Rectal smooth muscle tissue (tissue), 1 donor: ENCODE measurements at regions not wholly inside any gene's neighbourhood (a gene's known extent, or its start where the extent isn't known, plus 50 kb on each side); places are given as distances from the start of the nearest gene placed in this dataset.

Experiments
- H3K27ac ChIP-seq: one replicate; pipeline ENCODE4 v1.7.0; 2013; ENCODE audit warnings: low read depth, low read length, inconsistent platforms
- H3K27me3 ChIP-seq: one replicate; pipeline ENCODE4 v1.7.0; 2013; ENCODE audit warnings: low read length; ENCODE audit not compliant: control insufficient read depth, insufficient read depth
- H3K36me3 ChIP-seq: one replicate; pipeline ENCODE4 v1.7.0; 2013; ENCODE audit warnings: low read length; ENCODE audit not compliant: control insufficient read depth, insufficient read depth
- H3K4me1 ChIP-seq: one replicate; pipeline ENCODE4 v1.7.0; 2013; ENCODE audit warnings: low read length; ENCODE audit not compliant: control insufficient read depth, insufficient read depth
- H3K4me3 ChIP-seq: one replicate; pipeline ENCODE4 v1.7.0; 2013; ENCODE audit warnings: low read length
- H3K9ac ChIP-seq: one replicate; pipeline ENCODE4 v1.7.0; 2013; ENCODE audit warnings: low read length

DNA sequence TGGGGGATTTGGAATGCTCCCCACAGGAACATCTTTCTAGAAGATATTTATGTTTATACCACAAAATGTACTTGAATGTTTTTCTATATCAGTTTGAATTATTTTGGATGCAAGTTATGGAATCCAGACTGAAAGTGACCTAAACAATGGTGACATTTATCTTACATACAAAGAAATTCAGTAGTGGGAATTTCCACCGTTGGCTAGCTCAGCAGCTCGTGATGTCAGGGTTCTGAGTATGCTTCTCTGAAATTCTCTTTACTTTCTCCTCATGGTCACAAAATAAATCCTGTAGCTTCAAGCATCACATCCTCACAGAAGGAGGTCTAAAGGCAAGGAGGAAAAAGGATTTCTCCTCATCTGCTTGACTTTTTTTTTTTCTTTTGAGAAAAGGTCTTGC lies 105.3 kb downstream of the AKAIN1 start:
- H3K4me1 ChIP-seq: no peaks in the 10 kb centered on the region
- no peak overlapping the region for H3K4me3 ChIP-seq
- H3K27ac ChIP-seq: no peak overlapping the region
- H3K27me3 ChIP-seq: no peaks in the 10 kb centered on the region
- H3K36me3 ChIP-seq: no peaks in the 10 kb centered on the region
- no peak overlapping the region for H3K9ac ChIP-seq

DNA sequence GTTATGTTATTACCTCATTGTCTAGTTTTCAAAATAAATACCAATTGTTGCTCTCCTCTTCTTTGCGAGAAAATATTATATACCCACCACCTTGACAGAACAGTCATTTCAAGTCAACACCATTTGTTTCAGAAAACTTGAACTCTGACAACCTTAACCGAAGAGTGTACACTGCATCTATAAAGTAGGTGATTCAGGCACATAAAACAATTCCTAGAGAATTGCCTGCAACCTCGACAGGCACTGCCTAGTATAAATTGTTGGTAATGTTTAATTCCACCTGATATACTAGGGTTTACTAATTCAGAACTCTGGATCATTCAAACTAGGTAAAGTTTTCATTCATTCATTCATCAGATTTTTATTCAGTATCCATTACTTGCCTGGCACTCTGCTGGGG lies 121.8 kb downstream of the AKAIN1 start:
- H3K27me3 ChIP-seq: no peaks in the 10 kb centered on the region

DNA sequence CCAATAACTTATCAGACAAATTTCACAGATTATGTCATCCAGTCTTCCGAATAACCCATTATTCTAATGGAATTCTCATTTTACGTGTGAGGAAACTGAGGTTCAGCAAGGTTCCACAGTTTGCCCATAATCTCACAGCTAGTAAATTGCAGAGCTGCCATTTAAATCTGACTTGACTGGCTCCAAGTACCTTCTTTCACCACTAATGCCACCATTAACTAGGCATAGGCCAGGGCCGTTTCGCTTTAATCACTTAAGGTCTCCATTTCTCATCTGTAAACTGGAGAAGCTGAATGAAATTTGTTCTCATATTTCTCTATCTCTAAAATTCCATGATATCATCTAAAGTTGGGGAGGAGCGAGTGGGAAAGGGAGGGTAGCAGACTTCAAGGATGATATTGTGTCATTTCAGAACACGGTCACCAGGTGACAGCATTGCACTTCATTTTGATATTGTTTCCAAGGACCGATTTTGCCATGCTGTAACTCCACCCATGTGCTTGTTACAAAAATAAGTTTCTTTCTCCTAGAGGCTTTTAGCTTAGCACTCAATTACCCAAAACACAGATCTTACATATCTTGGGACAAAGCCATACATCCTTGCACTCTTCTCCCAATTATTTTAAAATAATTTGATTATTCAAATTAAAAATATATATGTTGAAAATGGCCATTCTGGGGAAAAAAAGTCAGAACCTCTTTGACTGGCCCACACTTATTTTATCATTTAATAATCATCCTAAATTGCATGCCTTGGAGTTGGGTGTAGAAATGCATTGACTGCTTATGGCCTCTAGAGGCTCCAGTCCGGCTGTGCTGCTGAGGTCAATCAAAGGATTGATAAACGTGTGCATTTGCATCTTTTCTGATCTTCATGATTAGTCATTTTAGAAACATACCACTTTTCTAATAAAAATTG lies 123.8 kb downstream of the AKAIN1 start:
- no peaks in the 10 kb centered on the region for H3K27me3 ChIP-seq
- H3K9ac ChIP-seq: no peak overlapping the region
- H3K27ac ChIP-seq: no peak overlapping the region
- H3K36me3 ChIP-seq: no peaks in the 10 kb centered on the region
- no peaks in the 10 kb centered on the region for H3K4me1 ChIP-seq
- H3K4me3 ChIP-seq: no peak overlapping the region

More for the DNA sequence above, 121.8 kb downstream of the AKAIN1 start:
- Histone ChIP-seq H3K4me3 (no peak overlapping the region), H3K4me1 (no peaks in the 10 kb centered on the region), H3K36me3 (no peaks in the 10 kb centered on the region), H3K27ac (no peak overlapping the region), H3K9ac (no peak overlapping the region)

DNA sequence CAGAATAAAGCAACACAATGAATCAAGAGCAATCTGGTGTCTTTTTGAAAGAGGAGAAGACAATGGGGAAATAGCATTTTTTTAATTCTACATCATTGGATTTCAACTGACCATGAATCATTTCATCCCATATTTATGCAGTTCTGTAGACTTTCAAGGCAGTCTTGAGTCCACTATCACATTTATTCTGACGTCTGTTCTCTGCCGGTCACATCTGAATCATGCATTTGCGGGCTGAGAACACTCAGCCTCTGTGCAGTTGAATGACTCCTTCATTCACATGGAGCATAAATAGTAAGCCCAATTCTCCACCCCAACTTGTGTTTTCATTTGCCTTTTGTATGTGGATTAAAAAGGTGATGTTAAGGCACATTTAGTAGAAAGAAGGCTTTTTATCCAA lies 128.2 kb downstream of the AKAIN1 start:
- H3K36me3 ChIP-seq: no peaks in the 10 kb centered on the region
- H3K27me3 ChIP-seq: no peaks in the 10 kb centered on the region
- H3K27ac ChIP-seq: no peak overlapping the region
- H3K9ac ChIP-seq: no peak overlapping the region
- H3K4me3 ChIP-seq: no peak overlapping the region
- no peaks in the 10 kb centered on the region for H3K4me1 ChIP-seq

DNA sequence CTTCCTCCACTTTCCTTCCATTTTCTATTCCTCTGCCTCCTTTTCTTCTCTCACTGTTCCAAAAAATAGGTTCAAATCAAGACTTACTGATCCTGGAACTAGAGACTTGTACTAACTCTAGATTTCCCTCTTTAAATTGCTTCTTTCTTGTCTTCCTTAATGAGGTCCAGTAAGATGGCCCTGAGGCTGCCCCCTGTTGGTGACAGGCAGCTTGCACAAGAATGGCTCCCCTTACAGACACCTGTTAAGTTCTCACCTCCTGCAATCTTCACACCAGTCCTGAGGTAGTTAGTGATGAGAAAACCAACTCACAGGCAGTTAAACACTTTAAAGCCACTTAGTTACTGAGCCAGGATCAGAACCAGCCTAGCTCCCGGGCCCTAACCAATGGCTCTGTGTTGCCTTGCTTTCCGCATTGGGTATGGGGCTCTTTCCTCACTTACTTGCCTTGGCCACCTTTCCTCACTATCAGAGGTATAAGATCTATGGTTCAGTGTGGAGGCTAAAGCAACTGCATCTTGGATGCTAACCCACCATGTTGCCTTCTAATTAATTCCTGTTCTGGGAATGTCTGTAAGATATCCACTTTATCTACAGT lies 130.6 kb downstream of the AKAIN1 start:
- Histone ChIP-seq H3K4me3 (no peak overlapping the region), H3K36me3 (no peaks in the 10 kb centered on the region), H3K27me3 (no peaks in the 10 kb centered on the region), H3K9ac (no peak overlapping the region), H3K27ac (no peak overlapping the region), H3K4me1 (no peaks in the 10 kb centered on the region)

DNA sequence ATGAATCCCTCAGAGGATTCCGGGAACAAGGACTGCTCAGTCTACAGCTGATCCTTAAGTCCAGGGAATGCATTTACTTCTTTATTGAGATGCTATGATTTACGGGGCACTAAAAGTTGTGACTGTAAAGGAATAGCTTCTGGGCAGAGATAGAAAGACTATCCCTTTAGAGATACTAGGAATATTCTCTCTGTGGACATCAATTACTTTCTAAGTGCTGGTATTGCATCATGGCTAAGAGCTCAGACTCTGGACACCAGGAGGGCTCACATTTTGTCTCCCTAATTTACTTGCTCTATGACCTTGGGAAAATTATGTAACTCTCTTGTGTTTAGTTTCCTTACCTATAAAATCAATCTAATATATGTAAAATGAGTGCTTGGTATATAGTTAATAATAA lies 131.4 kb downstream of the AKAIN1 start:
- Histone ChIP-seq H3K9ac (no peak overlapping the region), H3K27ac (no peak overlapping the region), H3K4me3 (no peak overlapping the region), H3K36me3 (no peaks in the 10 kb centered on the region), H3K27me3 (no peaks in the 10 kb centered on the region), H3K4me1 (no peaks in the 10 kb centered on the region)

DNA sequence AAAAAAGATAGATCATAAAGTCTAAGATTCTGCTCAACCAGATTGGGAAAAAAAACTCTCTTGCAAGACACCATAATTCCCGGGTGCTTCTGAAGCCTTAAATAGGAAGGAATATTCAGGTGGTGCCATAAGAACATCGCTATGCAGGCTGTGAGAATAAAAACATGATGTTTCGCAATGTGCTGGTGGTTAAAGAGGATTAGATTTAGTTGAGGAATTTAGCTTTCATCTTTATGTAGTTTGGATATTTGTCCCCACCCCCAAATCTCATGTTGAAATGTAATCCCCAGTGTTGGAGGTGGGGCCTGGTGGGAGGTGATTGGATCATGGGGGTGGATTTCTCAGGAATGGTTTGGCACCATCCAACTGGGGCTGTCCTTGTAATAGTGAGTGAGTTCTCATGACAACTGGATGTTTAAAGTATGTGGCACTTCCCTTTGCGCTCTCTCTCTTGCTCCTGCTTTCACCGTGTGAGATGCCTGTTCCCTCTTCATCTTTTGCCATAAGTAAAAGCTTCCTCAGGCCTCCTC lies 132.2 kb downstream of the AKAIN1 start:
- no peak overlapping the region for H3K27ac ChIP-seq
- no peak overlapping the region for H3K4me3 ChIP-seq
- no peak overlapping the region for H3K9ac ChIP-seq
- no peaks in the 10 kb centered on the region for H3K4me1 ChIP-seq
- no peaks in the 10 kb centered on the region for H3K36me3 ChIP-seq
- H3K27me3 ChIP-seq: no peaks in the 10 kb centered on the region

DNA sequence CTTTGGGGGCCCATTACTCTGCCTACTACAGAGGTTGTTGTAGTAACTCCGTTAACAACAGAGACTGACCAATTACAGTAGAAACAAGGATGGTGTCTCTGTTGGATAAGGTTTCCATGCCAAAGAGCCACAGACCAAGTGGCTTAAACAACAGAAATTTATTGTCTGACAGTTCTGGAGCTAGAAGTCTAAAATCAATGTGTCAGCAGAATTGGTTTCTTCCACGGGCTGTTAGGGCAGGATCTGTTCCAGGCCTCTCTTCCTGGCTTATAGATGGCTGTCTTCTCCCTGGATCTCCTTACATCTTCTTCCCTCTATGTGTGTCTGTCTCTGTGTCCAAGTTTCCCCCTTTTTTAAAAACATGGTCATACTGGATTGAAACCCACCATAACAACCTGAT lies 135.3 kb downstream of the AKAIN1 start:
- Histone ChIP-seq H3K4me1 (no peaks in the 10 kb centered on the region), H3K4me3 (no peak overlapping the region), H3K27me3 (no peaks in the 10 kb centered on the region), H3K36me3 (no peaks in the 10 kb centered on the region), H3K27ac (no peak overlapping the region), H3K9ac (no peak overlapping the region)

DNA sequence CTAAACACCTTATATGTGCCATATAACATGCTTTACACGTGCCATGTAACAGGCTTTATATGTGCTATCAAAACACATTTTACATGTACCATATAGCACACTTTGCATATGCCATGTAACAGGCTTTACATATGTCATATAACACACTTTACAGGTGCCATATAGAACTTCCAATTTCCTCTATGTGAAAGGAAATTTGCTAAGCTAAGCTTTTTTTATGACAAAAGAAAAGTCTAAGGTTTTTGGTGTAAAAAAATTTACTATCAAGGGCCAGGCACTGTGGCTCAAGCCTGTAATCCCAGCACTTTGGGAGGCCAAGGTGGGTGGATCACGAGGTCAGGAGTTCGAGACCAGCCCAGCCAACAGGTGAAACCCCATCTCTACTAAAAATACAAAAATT lies 136.5 kb downstream of the AKAIN1 start:
- no peak overlapping the region for H3K27ac ChIP-seq
- no peak overlapping the region for H3K9ac ChIP-seq
- H3K4me1 ChIP-seq: no peaks in the 10 kb centered on the region
- no peaks in the 10 kb centered on the region for H3K27me3 ChIP-seq
- H3K4me3 ChIP-seq: no peak overlapping the region
- no peaks in the 10 kb centered on the region for H3K36me3 ChIP-seq

DNA sequence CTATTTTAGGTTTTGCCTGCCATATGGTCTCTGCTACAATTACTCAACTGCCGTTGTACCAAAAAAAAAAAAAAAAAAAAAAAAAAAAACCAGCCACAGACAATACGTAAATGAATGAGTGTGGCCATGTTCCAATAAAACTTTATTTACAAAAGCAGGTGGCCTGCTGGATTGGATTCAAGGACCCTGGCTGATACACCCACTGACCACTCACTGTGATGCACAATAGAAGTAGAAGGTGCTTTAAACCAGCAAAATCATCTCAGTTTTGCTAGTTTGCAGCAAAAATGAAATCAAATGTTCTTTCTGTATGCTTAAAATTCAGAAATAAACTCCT lies 137.4 kb downstream of the AKAIN1 start:
- H3K9ac ChIP-seq: no peak overlapping the region
- no peaks in the 10 kb centered on the region for H3K27me3 ChIP-seq
- no peak overlapping the region for H3K27ac ChIP-seq
- no peaks in the 10 kb centered on the region for H3K4me1 ChIP-seq
- no peak overlapping the region for H3K4me3 ChIP-seq
- no peaks in the 10 kb centered on the region for H3K36me3 ChIP-seq

DNA sequence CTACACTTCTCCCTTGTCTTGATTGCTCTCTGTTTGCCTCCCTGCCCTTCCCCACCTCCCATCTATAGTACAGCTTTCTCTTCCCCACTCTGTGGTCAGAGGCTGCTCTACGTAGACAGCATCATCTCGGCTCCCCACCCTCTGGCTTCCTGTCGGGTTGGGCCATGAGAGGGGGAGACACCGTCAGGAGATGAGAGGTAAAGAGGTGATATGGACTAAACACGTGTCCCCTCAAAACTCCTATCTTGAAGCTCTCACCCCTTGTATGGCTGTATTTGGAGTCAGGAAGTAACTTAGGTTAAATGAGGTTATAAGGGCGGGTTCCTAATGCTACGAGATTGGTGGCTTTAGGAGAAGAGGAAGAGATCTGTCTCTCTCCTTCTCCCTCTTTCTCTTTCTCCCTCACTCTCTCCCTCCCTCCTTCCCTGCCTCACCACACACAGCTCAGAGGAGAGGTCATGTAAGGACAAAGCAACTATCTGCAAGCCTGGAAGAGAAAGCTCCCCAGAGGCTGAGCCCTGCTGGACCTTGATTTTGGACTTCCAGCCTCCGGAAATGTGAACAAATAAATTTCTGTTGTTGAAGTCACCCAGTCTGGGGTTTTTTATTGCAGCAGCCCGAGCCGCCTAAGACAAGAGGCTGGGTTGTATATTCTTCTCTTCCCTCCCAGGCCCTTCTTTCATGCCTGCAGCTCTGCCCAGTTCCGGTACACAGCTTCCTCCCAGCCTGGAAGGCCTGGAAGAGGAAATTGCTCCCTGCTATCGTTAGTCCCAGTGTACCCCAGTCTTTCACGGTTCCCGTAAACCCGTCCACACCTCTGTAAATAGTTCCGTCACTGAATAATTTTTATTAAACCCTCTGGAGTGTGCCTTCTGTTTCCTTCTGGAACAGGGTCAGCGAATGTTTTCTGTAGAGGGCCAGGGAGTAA lies 138.0 kb downstream of the AKAIN1 start:
- no peaks in the 10 kb centered on the region for H3K27me3 ChIP-seq
- no peak overlapping the region for H3K9ac ChIP-seq
- H3K4me3 ChIP-seq: no peak overlapping the region
- no peak overlapping the region for H3K27ac ChIP-seq
- no peaks in the 10 kb centered on the region for H3K4me1 ChIP-seq
- H3K36me3 ChIP-seq: no peaks in the 10 kb centered on the region
